GM23338 (cell line): ENCODE measurements at regions not wholly inside any gene's neighbourhood (a gene's known extent, or its start where the extent isn't known, plus 50 kb on each side); places are given as distances from the start of the nearest gene placed in this dataset.

Experiments
- ATAC-seq: fragments of 200-7000 bp; cut with Tn5 transposase; 3 replicates; pipeline ENCODE4 v1.9.1; 2020
- DNase-seq: peaks from one replicate; pipeline ENCODE4 v3.0.0-alpha.2; 2015; ENCODE audit warnings: low spot score
- H2AFZ ChIP-seq: fragments of 200-600 bp; sonication (generic); 2 replicates; pipeline ENCODE4 v1.8.0; 2016; ENCODE audit warnings: antibody characterized with exemption, mild to moderate bottlenecking, moderate library complexity
- H3F3A ChIP-seq: fragments of 200-600 bp; sonication (generic); replicated peaks from 2 replicates; pipeline ENCODE4 v1.8.0; 2017; ENCODE audit warnings: antibody characterized with exemption, mixed run types, low read depth
- H3K27ac ChIP-seq: fragments of 200-600 bp; sonication (generic); 2 replicates; pipeline ENCODE4 v1.6.1; 2016; ENCODE audit warnings: low read depth
- H3K27me3 ChIP-seq: fragments of 200-600 bp; sonication (generic); 2 replicates; pipeline ENCODE4 v1.8.0; 2016; ENCODE audit warnings: mild to moderate bottlenecking, mixed run types, moderate library complexity; ENCODE audit not compliant: insufficient read depth
- H3K36me3 ChIP-seq: fragments of 200-600 bp; sonication (generic); 2 replicates; pipeline ENCODE4 v1.8.0; 2016; ENCODE audit warnings: mild to moderate bottlenecking; ENCODE audit not compliant: insufficient read depth
- H3K4me1 ChIP-seq: fragments of 200-600 bp; sonication (generic); 2 replicates; pipeline ENCODE4 v1.8.0; 2016; ENCODE audit warnings: mild to moderate bottlenecking, moderate library complexity; ENCODE audit not compliant: insufficient read depth
- H3K4me2 ChIP-seq: fragments of 200-600 bp; sonication (generic); 2 replicates; pipeline ENCODE4 v1.7.1; 2017; ENCODE audit warnings: mixed run types
- H3K4me3 ChIP-seq: fragments of 200-600 bp; sonication (generic); 2 replicates; pipeline ENCODE4 v1.6.1; 2016; ENCODE audit warnings: mixed run types
- H3K79me2 ChIP-seq: fragments of 200-600 bp; sonication (generic); replicated peaks from 2 replicates; pipeline ENCODE4 v1.8.0; 2017; ENCODE audit warnings: mild to moderate bottlenecking; ENCODE audit not compliant: insufficient read depth
- H3K9me2 ChIP-seq: fragments of 200-600 bp; sonication (generic); 2 replicates; pipeline ENCODE4 v1.8.0; 2017; ENCODE audit not compliant: insufficient read depth
- H4K20me1 ChIP-seq: fragments of 200-600 bp; sonication (generic); replicated peaks from 2 replicates; pipeline ENCODE4 v1.8.0; 2017; ENCODE audit warnings: mild to moderate bottlenecking; ENCODE audit not compliant: insufficient read depth
- H3K27ac Mint-ChIP-seq: 2 replicates; pipeline ENCODE4 v1.8.0; 2020; ENCODE audit warnings: inconsistent platforms, mild to moderate bottlenecking, moderate library complexity, mixed read lengths
- H3K27me3 Mint-ChIP-seq: 3 replicates; pipeline ENCODE4 v1.8.0; 2022; ENCODE audit warnings: low read depth, mild to moderate bottlenecking, moderate library complexity, mixed read lengths, inconsistent platforms; ENCODE audit not compliant: insufficient read depth, poor library complexity
- H3K36me3 Mint-ChIP-seq: 3 replicates; pipeline ENCODE4 v1.8.0; 2021; ENCODE audit warnings: low read depth, mild to moderate bottlenecking, inconsistent platforms, moderate library complexity, mixed read lengths
- H3K4me1 Mint-ChIP-seq: 3 replicates; pipeline ENCODE4 v1.8.0; 2020; ENCODE audit warnings: mild to moderate bottlenecking, inconsistent platforms, mixed read lengths
- H3K4me3 Mint-ChIP-seq: 3 replicates; pipeline ENCODE4 v1.8.0; 2021; ENCODE audit warnings: moderate library complexity, mild to moderate bottlenecking, inconsistent platforms, mixed read lengths
- H3K9me3 Mint-ChIP-seq: 3 replicates; pipeline ENCODE4 v1.8.0; 2020; ENCODE audit warnings: moderate library complexity, mild to moderate bottlenecking, inconsistent platforms, mixed read lengths
- CREB1 ChIP-seq: fragments of 250-450 bp; sonication (Bioruptor Pico); IDR thresholded peaks from 2 replicates; pipeline ENCODE4 v1.5.0; 2020; ENCODE audit warnings: low read depth, mild to moderate bottlenecking, moderate library complexity
- CTCF ChIP-seq, 2 experiments: fragments of 200-600 bp in 1 of 2; sonication (generic) in 1 of 2; conservative IDR thresholded peaks; 2 replicates each; pipeline versions ENCODE4 v1.5.1 to v1.6.1; 2016 to 2017; ENCODE audit warnings: antibody characterized with exemption in 2 of 2, low read depth in 2 of 2, mild to moderate bottlenecking in 2 of 2, moderate library complexity in 1 of 2
- ETS1 ChIP-seq: IDR thresholded peaks from 2 replicates; pipeline ENCODE4 v1.6.1; 2016; ENCODE audit warnings: antibody characterized with exemption
- EZH2 ChIP-seq: fragments of 200-600 bp; sonication (generic); IDR thresholded peaks from one replicate; pipeline ENCODE4 v1.8.0; 2017; ENCODE audit warnings: antibody characterized with exemption, mild to moderate bottlenecking, low read depth; ENCODE audit not compliant: unreplicated experiment
- EZH2phosphoT487 ChIP-seq: fragments of 200-600 bp; sonication (generic); IDR thresholded peaks from one replicate; pipeline ENCODE4 v1.8.1; 2018; ENCODE audit warnings: antibody characterized with exemption; ENCODE audit not compliant: unreplicated experiment
- JUNB ChIP-seq: IDR thresholded peaks from one replicate; pipeline ENCODE4 v1.6.1; 2016; ENCODE audit warnings: antibody characterized with exemption; ENCODE audit not compliant: unreplicated experiment
- NANOG ChIP-seq: IDR thresholded peaks from 2 replicates; pipeline ENCODE4 v1.6.1; 2016; ENCODE audit warnings: antibody characterized with exemption, borderline replicate concordance
- POLR2AphosphoS5 ChIP-seq: IDR thresholded peaks from 2 replicates; pipeline ENCODE4 v1.6.1; 2016; ENCODE audit warnings: antibody characterized with exemption, low read depth
- REST ChIP-seq: IDR thresholded peaks from one replicate; pipeline ENCODE4 v1.6.1; 2018; ENCODE audit warnings: antibody characterized with exemption; ENCODE audit not compliant: unreplicated experiment
- STAT1 ChIP-seq: IDR thresholded peaks from one replicate; pipeline ENCODE4 v1.6.1; 2016; ENCODE audit warnings: antibody characterized with exemption; ENCODE audit not compliant: unreplicated experiment
- ZNF114 ChIP-seq: fragments of 250-450 bp; sonication (Bioruptor Pico); IDR thresholded peaks from 2 replicates; pipeline ENCODE4 v1.5.0; 2020; ENCODE audit warnings: mild to moderate bottlenecking, moderate library complexity
- ZNF331 ChIP-seq: fragments of 250-450 bp; sonication (Bioruptor Pico); IDR thresholded peaks from 2 replicates; pipeline ENCODE4 v1.5.0; 2020; ENCODE audit warnings: low read depth, mild to moderate bottlenecking, moderate library complexity
- ZNF462 ChIP-seq: fragments of 250-450 bp; sonication (Bioruptor Pico); IDR thresholded peaks from 2 replicates; pipeline ENCODE4 v1.5.0; 2020; ENCODE audit warnings: mild to moderate bottlenecking, moderate library complexity

- H3K4me1 Mint-ChIP-seq: peaks cover 12% of the 10 kb centered on the region
- DNase-seq (no peak), ATAC-seq (no peak)
- H3K27me3 ChIP-seq: no peaks in the 10 kb centered on the region
- no peaks in the 10 kb centered on the region for H3F3A ChIP-seq
- no peak overlapping the region for H3K27ac Mint-ChIP-seq
- H3K27me3 Mint-ChIP-seq: no peaks in the 10 kb centered on the region
- H3K36me3 Mint-ChIP-seq: no peaks in the 10 kb centered on the region
- H4K20me1 ChIP-seq: no peaks in the 10 kb centered on the region
- H3K4me3 ChIP-seq: no peak overlapping the region
- H3K79me2 ChIP-seq: no peaks in the 10 kb centered on the region
- no peak overlapping the region for H3K4me2 ChIP-seq
- no peaks in the 10 kb centered on the region for H3K36me3 ChIP-seq
- no peak overlapping the region for H2AFZ ChIP-seq
- no peaks in the 10 kb centered on the region for H3K9me3 Mint-ChIP-seq
- no peak overlapping the region for H3K27ac ChIP-seq
- no peak for TF ChIP-seq EZH2
- TF ChIP-seq ZNF331 (CRISPR knock-in tag): no peak
- no peak for TF ChIP-seq ZNF114 (CRISPR knock-in tag)
- no peak for TF ChIP-seq ZNF462 (CRISPR knock-in tag)
- TF ChIP-seq REST: no peak
- no peak for TF ChIP-seq JUNB
- no peak for TF ChIP-seq POLR2AphosphoS5
- no peak for TF ChIP-seq EZH2phosphoT487
- no peak for TF ChIP-seq STAT1
- TF ChIP-seq ETS1: no peak
- no peak for TF ChIP-seq CTCF (conservative IDR thresholded peaks at IDR 0.05; ENCODE audit: low read depth in 2 of 2)
- no peak for TF ChIP-seq NANOG
- TF ChIP-seq CREB1 (CRISPR knock-in tag): no peak
- peaks cover 12% of the 10 kb centered on the region for H3K4me1 ChIP-seq
- H3K4me3 Mint-ChIP-seq: no peak overlapping the region
- peaks cover 4% of the 10 kb centered on the region; the same call in 1 of the 2 replicates for H3K9me2 ChIP-seq
Observed at GRCh38 chr9:119775410-119775809, 406.2 kb upstream of the BRINP1 start.
